Neuronal stem cell (in vitro differentiated cells): ENCODE measurements at regions not wholly inside any gene's neighbourhood (a gene's known extent, or its start where the extent isn't known, plus 50 kb on each side); places are given as distances from the start of the nearest gene placed in this dataset.

Experiments
- DNase-seq: peaks from one replicate; pipeline ENCODE4 v3.0.0-alpha.2; 2013; ENCODE audit warnings: low spot score
- H2AFZ ChIP-seq: one replicate; pipeline ENCODE4 v1.6.1; 2013; ENCODE audit warnings: mild to moderate bottlenecking, low read length, inconsistent platforms
- H2AK5ac ChIP-seq: 2 replicates; pipeline ENCODE4 v1.6.1; 2013; ENCODE audit warnings: low read depth, mild to moderate bottlenecking, inconsistent platforms, low read length, moderate library complexity, mixed read lengths
- H2BK120ac ChIP-seq: 2 replicates; pipeline ENCODE4 v1.6.1; 2013; ENCODE audit warnings: low read depth, mild to moderate bottlenecking, inconsistent platforms, low read length, moderate library complexity, mixed read lengths
- H2BK12ac ChIP-seq: one replicate; pipeline ENCODE4 v1.6.1; 2013; ENCODE audit warnings: low read length, inconsistent platforms
- H2BK15ac ChIP-seq: 2 replicates; pipeline ENCODE4 v1.6.1; 2013; ENCODE audit warnings: mild to moderate bottlenecking, low read length, inconsistent platforms, mixed read lengths
- H2BK5ac ChIP-seq: one replicate; pipeline ENCODE4 v1.6.1; 2013; ENCODE audit warnings: inconsistent platforms, mild to moderate bottlenecking, low read length, moderate library complexity
- H3K14ac ChIP-seq: one replicate; pipeline ENCODE4 v1.6.1; 2013; ENCODE audit warnings: low read length, inconsistent platforms
- H3K18ac ChIP-seq: 2 replicates; pipeline ENCODE4 v1.6.1; 2013; ENCODE audit warnings: low read length, inconsistent platforms
- H3K23ac ChIP-seq: 2 replicates; pipeline ENCODE4 v1.6.1; 2013; ENCODE audit warnings: low read depth, mild to moderate bottlenecking, mixed read lengths, low read length, inconsistent platforms; ENCODE audit not compliant: poor library complexity
- H3K27ac ChIP-seq: replicated peaks from 3 replicates; pipeline ENCODE4 v1.5.1; 2013; ENCODE audit warnings: low read length, inconsistent platforms
- H3K27me3 ChIP-seq, 3 experiments: 2 replicates each; pipeline ENCODE4 v1.6.1; 2013; ENCODE audit warnings: low read length in 3 of 3, mild to moderate bottlenecking in 2 of 3, inconsistent platforms in 1 of 3, low read depth in 1 of 3, mixed read lengths in 1 of 3, moderate library complexity in 1 of 3; ENCODE audit not compliant: control insufficient read depth in 3 of 3, insufficient read depth in 3 of 3
- H3K36me3 ChIP-seq, 2 donors: replicated peaks in 1 of 2; 2 replicates each; pipeline ENCODE4 v1.6.1; 2013; ENCODE audit warnings: low read length in 2 of 2; ENCODE audit not compliant: control insufficient read depth in 2 of 2, insufficient read depth in 2 of 2
- H3K4ac ChIP-seq: 2 replicates; pipeline ENCODE4 v1.6.1; 2013; ENCODE audit warnings: inconsistent platforms, mild to moderate bottlenecking, low read length, moderate library complexity
- H3K4me1 ChIP-seq, 2 donors: 1 replicate in 1 of 2; 2 replicates in 1 of 2; pipeline ENCODE4 v1.6.1; 2013; ENCODE audit warnings: low read length in 2 of 2, low read depth in 1 of 2; ENCODE audit not compliant: control insufficient read depth in 2 of 2, insufficient read depth in 1 of 2
- H3K4me2 ChIP-seq: one replicate; pipeline ENCODE4 v1.6.1; 2013; ENCODE audit warnings: mild to moderate bottlenecking, low read length, inconsistent platforms; ENCODE audit not compliant: insufficient read depth, poor library complexity, severe bottlenecking
- H3K4me3 ChIP-seq, 2 donors: 2 replicates each; pipeline ENCODE4 v1.5.1; 2013; ENCODE audit warnings: low read length in 2 of 2, mild to moderate bottlenecking in 2 of 2, inconsistent platforms in 1 of 2, moderate library complexity in 1 of 2
- H3K79me1 ChIP-seq: one replicate; pipeline ENCODE4 v1.6.1; 2013; ENCODE audit warnings: low read depth, mild to moderate bottlenecking, inconsistent platforms, low read length, moderate library complexity
- H3K9ac ChIP-seq: one replicate; pipeline ENCODE4 v1.6.1; 2013; ENCODE audit warnings: mild to moderate bottlenecking, low read depth, low read length, inconsistent platforms; ENCODE audit not compliant: poor library complexity
- H3K9me3 ChIP-seq, 2 donors: replicated peaks in 1 of 2; 2 replicates each; pipeline versions ENCODE3 to v1.6.1; 2013; ENCODE audit warnings: low read length in 2 of 2, mild to moderate bottlenecking in 2 of 2, inconsistent platforms in 1 of 2, low read depth in 1 of 2, mixed read lengths in 1 of 2, moderate library complexity in 1 of 2; ENCODE audit not compliant: control insufficient read depth in 2 of 2, insufficient read depth in 1 of 2
- H4K8ac ChIP-seq: one replicate; pipeline ENCODE4 v1.6.1; 2013; ENCODE audit warnings: low read depth, mild to moderate bottlenecking, inconsistent platforms, low read length, moderate library complexity
- H4K91ac ChIP-seq: one replicate; pipeline ENCODE4 v1.6.1; 2013; ENCODE audit warnings: low read length, low read depth, mild to moderate bottlenecking, inconsistent platforms; ENCODE audit not compliant: poor library complexity
- WGBS, 2 donors: extraction: QIAGEN DNeasy Blood & Tissue Kit; methylation state at CpG; one replicate each; pipeline ENCODE4 v1.1.7; 2013; ENCODE audit warnings: missing lambda C conversion rate in 2 of 2, mixed read lengths in 1 of 2; ENCODE audit not compliant: insufficient read length in 2 of 2, insufficient replicate concordance in 1 of 2; ENCODE audit errors: extremely low coverage in 2 of 2; 5-methylcytosine and 5-hydroxymethylcytosine counted together

GRCh38 chr4:170248576-170248975, 158.8 kb upstream of the AADAT start:
- no peak overlapping the region for H3K4me3 ChIP-seq
- no peak overlapping the region for H4K8ac ChIP-seq
- no peak overlapping the region for H4K91ac ChIP-seq
- H3K14ac ChIP-seq: no peak overlapping the region
- no peaks in the 10 kb centered on the region for H3K79me1 ChIP-seq
- H3K27me3 ChIP-seq: no peaks in the 10 kb centered on the region
- no peak overlapping the region for H3K18ac ChIP-seq
- no peaks in the 10 kb centered on the region for H3K9me3 ChIP-seq
- no peak overlapping the region for H3K4ac ChIP-seq
- H2BK12ac ChIP-seq: no peak overlapping the region
- no peaks in the 10 kb centered on the region for H3K36me3 ChIP-seq
- H3K27ac ChIP-seq: no peak overlapping the region
- no CpG with 5 or more reads among the region's 3 CpGs for WGBS, 2 donors
- H2BK120ac ChIP-seq: no peak overlapping the region
- no peak overlapping the region for H2BK5ac ChIP-seq
- H2BK15ac ChIP-seq: no peak overlapping the region
- no peak overlapping the region for H3K23ac ChIP-seq
- no peak overlapping the region for H3K9ac ChIP-seq
- H2AK5ac ChIP-seq: no peak overlapping the region
- no peak overlapping the region for H2AFZ ChIP-seq
- H3K4me1 ChIP-seq: no peaks in the 10 kb centered on the region
- H3K4me2 ChIP-seq: no peak overlapping the region
- DNase-seq: no peak

DNA sequence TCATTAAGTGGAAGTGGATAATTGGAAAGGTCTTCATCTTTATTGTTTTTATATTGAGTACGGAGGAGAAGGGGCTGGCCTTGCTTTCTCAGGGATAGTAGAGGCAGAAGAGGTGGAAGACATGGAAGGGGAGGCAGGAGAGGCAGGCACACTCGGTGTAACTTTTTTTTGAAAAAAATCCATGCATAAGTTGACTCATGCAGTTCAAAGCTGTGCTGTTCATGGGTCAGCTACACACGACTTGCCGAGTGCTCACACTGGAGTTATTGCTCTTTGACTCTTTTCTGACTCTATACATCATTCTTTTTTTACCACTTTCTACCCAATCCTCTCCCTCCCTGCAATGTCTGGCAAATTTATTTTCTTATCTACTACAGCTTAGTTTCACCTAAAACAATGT, 158.3 kb upstream of the AADAT start:
- no peak overlapping the region for H2BK12ac ChIP-seq
- no peaks in the 10 kb centered on the region for H3K79me1 ChIP-seq
- no peak overlapping the region for H2AFZ ChIP-seq
- no peak overlapping the region for H3K9ac ChIP-seq
- no CpG with 5 or more reads among the region's 4 CpGs for WGBS, 2 donors
- H2BK5ac ChIP-seq: no peak overlapping the region
- no peaks in the 10 kb centered on the region for H3K4me1 ChIP-seq
- no peak overlapping the region for H3K27ac ChIP-seq
- H3K18ac ChIP-seq: no peak overlapping the region
- no peak overlapping the region for H3K4me3 ChIP-seq
- H3K9me3 ChIP-seq: no peaks in the 10 kb centered on the region
- H2BK15ac ChIP-seq: no peak overlapping the region
- no peak overlapping the region for H4K91ac ChIP-seq
- no peak overlapping the region for H4K8ac ChIP-seq
- H3K14ac ChIP-seq: no peak overlapping the region
- H2BK120ac ChIP-seq: no peak overlapping the region
- H2AK5ac ChIP-seq: no peak overlapping the region
- no peaks in the 10 kb centered on the region for H3K27me3 ChIP-seq
- H3K4ac ChIP-seq: no peak overlapping the region
- no peak overlapping the region for H3K4me2 ChIP-seq
- DNase-seq: no peak
- H3K23ac ChIP-seq: no peak overlapping the region
- H3K36me3 ChIP-seq: no peaks in the 10 kb centered on the region

GRCh38 chr4:170247596-170247995, 157.8 kb upstream of the AADAT start:
- H2BK15ac ChIP-seq: no peak overlapping the region
- no peaks in the 10 kb centered on the region for H3K79me1 ChIP-seq

DNA sequence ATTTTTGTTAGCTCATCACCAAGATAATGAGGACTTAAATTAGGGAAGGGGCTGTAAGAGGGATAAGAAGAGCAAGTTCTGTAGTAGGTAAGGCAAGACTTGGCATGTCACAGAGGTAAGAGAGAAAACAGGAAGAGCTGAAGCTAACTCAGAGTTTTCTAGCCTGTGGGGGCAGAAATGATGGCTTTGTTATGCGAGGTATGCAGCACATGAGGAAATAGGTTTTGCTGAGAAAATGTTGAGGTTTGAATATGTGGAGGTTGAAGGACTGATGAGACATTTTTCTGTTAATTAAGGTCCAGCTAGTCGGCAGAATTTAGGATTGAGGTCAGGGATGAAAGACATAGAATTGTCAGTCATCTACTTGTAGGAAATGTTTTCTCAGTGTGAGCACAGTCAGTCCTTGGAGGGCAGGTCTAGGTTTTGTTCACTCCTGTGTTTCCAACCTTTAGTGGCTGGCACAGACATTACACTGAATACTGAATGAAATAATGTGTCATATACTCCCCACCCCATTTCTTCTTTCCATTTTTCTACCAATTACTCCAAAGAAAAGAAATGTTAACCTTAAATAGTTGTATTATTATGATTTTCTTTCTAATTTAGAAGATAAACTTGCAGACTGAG, 154.0 kb upstream of the AADAT start:
- Histone ChIP-seq H3K4me1 (no peaks in the 10 kb centered on the region), H3K27ac (no peak overlapping the region)
- DNase-seq: no peak

More at GRCh38 chr4:170247596-170247995, 157.8 kb upstream of the AADAT start:
- DNase-seq: no peak
- H3K9me3 ChIP-seq: no peaks in the 10 kb centered on the region
- H4K8ac ChIP-seq: no peak overlapping the region
- H3K9ac ChIP-seq: no peak overlapping the region
- H2AK5ac ChIP-seq: no peak overlapping the region
- no peak overlapping the region for H3K18ac ChIP-seq
- no peaks in the 10 kb centered on the region for H3K4me1 ChIP-seq
- no peak overlapping the region for H3K14ac ChIP-seq
- no peak overlapping the region for H2BK12ac ChIP-seq
- H3K23ac ChIP-seq: no peak overlapping the region
- no peak overlapping the region for H2BK120ac ChIP-seq
- no peak overlapping the region for H4K91ac ChIP-seq
- H2BK5ac ChIP-seq: no peak overlapping the region
- no peaks in the 10 kb centered on the region for H3K27me3 ChIP-seq
- no peaks in the 10 kb centered on the region for H3K36me3 ChIP-seq
- no peak overlapping the region for H3K4me3 ChIP-seq
- no peak overlapping the region for H3K4me2 ChIP-seq
- H2AFZ ChIP-seq: no peak overlapping the region
- no peak overlapping the region for H3K27ac ChIP-seq
- no peak overlapping the region for H3K4ac ChIP-seq

More for the DNA sequence above, 154.0 kb upstream of the AADAT start:
- Histone ChIP-seq H3K9me3 (no peaks in the 10 kb centered on the region), H4K91ac (no peak overlapping the region), H2BK5ac (no peak overlapping the region), H3K27me3 (no peaks in the 10 kb centered on the region), H2AFZ (no peak overlapping the region), H3K9ac (no peak overlapping the region), H2BK15ac (no peak overlapping the region), H3K14ac (no peak overlapping the region), H3K4me2 (no peak overlapping the region), H3K23ac (no peak overlapping the region), H3K36me3 (no peaks in the 10 kb centered on the region), H3K79me1 (no peaks in the 10 kb centered on the region), H2AK5ac (no peak overlapping the region), H3K4ac (no peak overlapping the region), H2BK12ac (no peak overlapping the region), H3K18ac (no peak overlapping the region), H4K8ac (no peak overlapping the region), H2BK120ac (no peak overlapping the region), H3K4me3 (no peak overlapping the region)
- no CpG with 5 or more reads among the region's 2 CpGs for WGBS, 2 donors
